ENCODE measurements at regions not wholly inside any gene's neighbourhood (a gene's known extent, or its start where the extent isn't known, plus 50 kb on each side); places are given as distances from the start of the nearest gene placed in this dataset.

- no peak overlapping the region for H3K4me3 ChIP-seq (ENCODE audit: low read depth, low read length)
- DNase-seq (ENCODE audit: low read depth) = no peak
- TF ChIP-seq CTCF (IDR thresholded peaks at IDR 0.05; ENCODE audit: insufficient read depth, low read length) = no peak
These were observed 234.4 kb upstream of the E2F8 start for GRCh38 chr11:19474954-19475721.

GRCh38 chr11:19474211-19474610 is 233.5 kb upstream of the E2F8 start:
- no peak for TF ChIP-seq CTCF (IDR thresholded peaks at IDR 0.05; ENCODE audit: insufficient read depth, low read length)
- H3K4me3 ChIP-seq (ENCODE audit: low read depth, low read length) = no peak overlapping the region
- DNase-seq (ENCODE audit: low read depth) = no peak

GRCh38 chr11:19472679-19473078 is 231.9 kb upstream of the E2F8 start:
- no peak for TF ChIP-seq CTCF (IDR thresholded peaks at IDR 0.05; ENCODE audit: insufficient read depth, low read length)
- DNase-seq (ENCODE audit: low read depth) = peak; percentile 75

GRCh38 chr11:19467904-19468303 is 227.2 kb upstream of the E2F8 start:
- no peak for TF ChIP-seq CTCF (IDR thresholded peaks at IDR 0.05; ENCODE audit: insufficient read depth, low read length)
- no peak overlapping the region for H3K4me3 ChIP-seq (ENCODE audit: low read depth, low read length)
- DNase-seq (ENCODE audit: low read depth) = no peak

More at GRCh38 chr11:19472679-19473078, 231.9 kb upstream of the E2F8 start:
- no peak overlapping the region for H3K4me3 ChIP-seq (ENCODE audit: low read depth, low read length)

- TF ChIP-seq CTCF (IDR thresholded peaks at IDR 0.05; ENCODE audit: insufficient read depth, low read length) = no peak
These were observed 225.6 kb upstream of the E2F8 start for GRCh38 chr11:19466314-19466713.

GRCh38 chr11:19463976-19464375 is 223.2 kb upstream of the E2F8 start:
- TF ChIP-seq CTCF (IDR thresholded peaks at IDR 0.05; ENCODE audit: insufficient read depth, low read length) = no peak
- DNase-seq (ENCODE audit: low read depth) = no peak
- no peak overlapping the region for H3K4me3 ChIP-seq (ENCODE audit: low read depth, low read length)

More at GRCh38 chr11:19466314-19466713, 225.6 kb upstream of the E2F8 start:
- H3K4me3 ChIP-seq (ENCODE audit: low read depth, low read length) = no peak overlapping the region
- no peak for DNase-seq (ENCODE audit: low read depth)
